AG09309 (cell line): ENCODE measurements at regions not wholly inside any gene's neighbourhood (a gene's known extent, or its start where the extent isn't known, plus 50 kb on each side); places are given as distances from the start of the nearest gene placed in this dataset.

Source experiments
- DNase-seq: peaks from one replicate; pipeline ENCODE4 v3.0.0-alpha.2; 2010; ENCODE audit warnings: low read depth
- H3K4me3 ChIP-seq: 2 replicates; pipeline ENCODE4 v1.5.1; 2011; ENCODE audit warnings: mild to moderate bottlenecking, low read depth, low read length, moderate library complexity; ENCODE audit not compliant: control insufficient read depth
- CTCF ChIP-seq: IDR thresholded peaks from 2 replicates; pipeline ENCODE4 v1.5.1; 2011; ENCODE audit warnings: mild to moderate bottlenecking, low read depth, low read length, inconsistent platforms; ENCODE audit not compliant: insufficient read depth, control insufficient read depth; ENCODE audit errors: missing control alignments

- TF ChIP-seq CTCF = no peak
- no peak for DNase-seq
- H3K4me3 ChIP-seq = no peak overlapping the region
Measured at GRCh38 chr1:55823541-55824250, 608.5 kb upstream of the USP24 start.

DNA sequence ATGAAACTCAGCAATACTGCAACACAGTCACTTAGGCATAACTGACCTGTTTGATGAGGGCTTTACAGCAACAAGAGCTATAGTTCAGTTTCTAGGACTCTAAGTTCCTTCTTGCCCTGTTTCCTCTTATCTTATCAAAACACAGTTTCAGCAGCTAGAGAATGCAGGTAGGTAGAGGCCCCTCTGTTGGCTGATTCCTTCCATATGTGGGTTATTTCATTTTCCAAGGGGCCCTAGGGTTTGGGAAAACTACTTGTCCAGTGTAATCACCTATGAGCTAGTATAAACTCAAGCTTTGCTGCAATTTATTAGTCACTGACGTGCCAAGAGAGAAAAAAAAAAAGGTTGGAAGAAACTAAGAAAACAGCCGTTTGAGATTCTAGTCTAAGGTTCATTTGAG lies 607.7 kb upstream of the USP24 start:
- no peak for TF ChIP-seq CTCF

DNA sequence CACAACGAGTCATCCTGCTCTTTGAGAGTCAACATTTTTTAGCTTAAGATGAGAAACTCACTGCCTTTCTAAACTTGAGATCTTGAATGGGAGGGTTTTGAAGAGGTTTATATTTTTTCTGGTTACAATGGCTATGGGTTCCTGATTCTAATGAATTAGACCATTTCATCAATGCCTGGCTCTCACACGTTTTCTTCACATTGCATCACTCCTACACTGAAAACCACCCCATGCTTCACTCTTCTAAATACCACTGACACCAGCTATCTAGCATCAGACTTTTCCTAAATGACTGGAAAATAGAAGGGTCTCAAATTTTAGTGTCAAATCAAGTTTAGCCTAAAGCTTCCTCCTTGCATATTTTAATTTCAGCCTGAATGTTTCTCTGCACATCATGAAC lies 606.1 kb upstream of the USP24 start:
- no peak for TF ChIP-seq CTCF
- H3K4me3 ChIP-seq = no peak overlapping the region
- DNase-seq = no peak

More for the DNA sequence above, 607.7 kb upstream of the USP24 start:
- no peak overlapping the region for H3K4me3 ChIP-seq
- DNase-seq = no peak

GRCh38 chr1:55820501-55820900 lies 605.3 kb upstream of the USP24 start:
- no peak for DNase-seq
- no peak for TF ChIP-seq CTCF
- H3K4me3 ChIP-seq = no peak overlapping the region

- H3K4me3 ChIP-seq = no peak overlapping the region
- no peak for TF ChIP-seq CTCF
- DNase-seq = no peak
Measured at GRCh38 chr1:55819011-55819410, 603.8 kb upstream of the USP24 start.

DNA sequence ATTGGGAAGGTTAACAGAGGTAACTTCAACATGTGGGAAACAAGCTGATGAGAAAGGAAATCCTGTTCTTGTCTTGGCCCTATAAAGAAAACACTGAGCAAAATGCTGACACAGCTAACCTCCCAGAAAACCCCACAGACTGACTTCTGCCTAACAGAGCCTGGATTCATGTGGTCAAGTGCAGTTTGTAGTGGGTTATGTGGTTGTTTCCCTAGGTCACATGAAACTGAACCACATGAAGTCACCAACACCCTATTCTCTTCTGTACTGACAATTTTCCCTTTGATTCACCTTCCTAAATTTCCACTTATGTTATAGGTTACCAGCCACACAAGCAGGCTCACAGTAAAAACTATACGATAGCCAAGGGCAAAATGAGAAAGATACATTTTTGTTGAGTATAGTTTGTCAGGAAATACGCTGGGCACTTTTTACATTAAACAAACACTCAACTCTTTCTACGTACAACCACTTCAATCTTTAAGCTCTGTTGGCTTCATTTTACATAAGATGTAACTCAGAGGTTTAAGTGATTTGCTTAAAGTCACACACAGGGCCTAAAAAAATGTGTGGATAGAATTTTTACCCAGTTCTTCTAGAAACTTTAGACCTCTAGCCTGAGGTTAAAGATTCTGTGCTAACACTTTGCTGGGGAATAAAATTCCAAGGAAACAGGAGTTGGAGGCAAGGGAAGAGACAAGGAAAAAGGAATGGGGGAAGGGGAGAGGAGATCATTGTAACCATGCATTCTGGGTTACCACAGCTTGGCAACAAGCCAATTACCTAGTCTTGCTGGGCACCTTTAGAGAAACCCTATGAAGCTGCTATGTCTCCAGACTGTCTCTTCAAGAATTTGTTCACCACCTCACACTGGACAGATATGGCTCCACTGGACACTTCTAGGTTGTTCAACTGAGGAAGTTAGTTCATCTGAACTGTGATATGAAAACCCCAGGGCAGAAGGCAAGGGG lies 601.6 kb upstream of the USP24 start:
- DNase-seq = no peak
- TF ChIP-seq CTCF = no peak

More for the DNA sequence above, 601.6 kb upstream of the USP24 start:
- no peak overlapping the region for H3K4me3 ChIP-seq
